ENCODE measurements at regions not wholly inside any gene's neighbourhood (a gene's known extent, or its start where the extent isn't known, plus 50 kb on each side); places are given as distances from the start of the nearest gene placed in this dataset.

DNA sequence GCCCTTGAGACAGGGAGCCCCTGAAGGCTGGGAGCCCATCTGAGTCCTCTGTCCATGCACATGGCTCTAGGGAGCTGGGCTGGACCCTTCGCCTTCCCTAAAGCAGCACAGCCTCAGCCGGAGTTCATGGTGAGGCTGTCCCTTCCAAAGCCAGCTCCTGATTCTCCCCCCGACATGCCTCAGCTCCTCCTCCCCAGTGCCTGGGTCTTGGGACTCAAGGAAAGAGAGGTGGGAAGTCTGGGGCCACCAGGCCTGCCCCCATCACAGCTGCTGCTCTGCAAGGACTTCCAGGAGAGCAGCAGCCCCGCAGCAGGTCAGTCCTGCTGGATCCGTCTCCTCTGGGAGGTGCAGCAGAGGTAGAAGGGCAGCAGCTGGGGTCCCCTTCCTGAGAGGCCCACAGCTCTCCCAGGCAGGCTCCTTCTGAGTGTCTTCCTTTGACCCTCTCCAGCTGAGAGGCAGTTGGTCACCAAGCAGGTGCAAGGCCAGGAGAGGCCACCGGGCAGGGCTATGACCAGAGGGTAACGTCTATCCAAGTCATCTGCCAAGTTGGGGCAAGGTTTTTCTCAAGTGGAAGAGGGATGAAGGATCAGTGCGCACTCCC, 90.5 kb downstream of the ADRA2C start:
- TF ChIP-seq, protein P1, sequence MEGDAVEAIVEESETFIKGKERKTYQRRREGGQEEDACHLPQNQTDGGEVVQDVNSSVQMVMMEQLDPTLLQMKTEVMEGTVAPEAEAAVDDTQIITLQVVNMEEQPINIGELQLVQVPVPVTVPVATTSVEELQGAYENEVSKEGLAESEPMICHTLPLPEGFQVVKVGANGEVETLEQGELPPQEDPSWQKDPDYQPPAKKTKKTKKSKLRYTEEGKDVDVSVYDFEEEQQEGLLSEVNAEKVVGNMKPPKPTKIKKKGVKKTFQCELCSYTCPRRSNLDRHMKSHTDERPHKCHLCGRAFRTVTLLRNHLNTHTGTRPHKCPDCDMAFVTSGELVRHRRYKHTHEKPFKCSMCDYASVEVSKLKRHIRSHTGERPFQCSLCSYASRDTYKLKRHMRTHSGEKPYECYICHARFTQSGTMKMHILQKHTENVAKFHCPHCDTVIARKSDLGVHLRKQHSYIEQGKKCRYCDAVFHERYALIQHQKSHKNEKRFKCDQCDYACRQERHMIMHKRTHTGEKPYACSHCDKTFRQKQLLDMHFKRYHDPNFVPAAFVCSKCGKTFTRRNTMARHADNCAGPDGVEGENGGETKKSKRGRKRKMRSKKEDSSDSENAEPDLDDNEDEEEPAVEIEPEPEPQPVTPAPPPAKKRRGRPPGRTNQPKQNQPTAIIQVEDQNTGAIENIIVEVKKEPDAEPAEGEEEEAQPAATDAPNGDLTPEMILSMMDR (conservative IDR thresholded peaks at IDR 0.05; ENCODE audit: low read depth, low read length), result no peak
- TF ChIP-seq EZH2 (IDR thresholded peaks at IDR 0.05; ENCODE audit: low read length, unreplicated experiment), result no peak

All from PC-3 (cell line).